Neural cell (in vitro differentiated cells): ENCODE measurements at regions not wholly inside any gene's neighbourhood (a gene's known extent, or its start where the extent isn't known, plus 50 kb on each side); places are given as distances from the start of the nearest gene placed in this dataset.

Source experiments
- H2AFZ ChIP-seq: fragments of 200-600, 300-800 bp; sonication (generic), shearing (Covaris generic); 2 replicates; pipeline ENCODE4 v1.6.0; 2014; ENCODE audit warnings: low read depth, mild to moderate bottlenecking, antibody characterized with exemption, low read length, moderate library complexity
- H3F3A ChIP-seq: fragments of 200-600 bp; shearing (Covaris generic); 2 replicates; pipeline ENCODE4 v1.6.1; 2016; ENCODE audit warnings: mild to moderate bottlenecking, moderate library complexity, mixed read lengths, antibody characterized with exemption, low read length; ENCODE audit not compliant: insufficient read depth, poor library complexity, severe bottlenecking
- H3K27ac ChIP-seq: fragments of 200-600, 300-800 bp; sonication (generic), shearing (Covaris generic); 2 replicates; pipeline ENCODE4 v1.5.1; 2014; ENCODE audit warnings: mild to moderate bottlenecking, low read length, moderate library complexity
- H3K27me3 ChIP-seq: fragments of 300-800, 200-600 bp; sonication (generic), shearing (Covaris generic); 2 replicates; pipeline ENCODE4 v1.6.0; 2014; ENCODE audit warnings: mild to moderate bottlenecking, low read depth, low read length, moderate library complexity; ENCODE audit not compliant: insufficient read depth
- H3K36me3 ChIP-seq: fragments of 300-800, 200-600 bp; sonication (generic), shearing (Covaris generic); 2 replicates; pipeline ENCODE4 v1.5.1; 2014; ENCODE audit warnings: mild to moderate bottlenecking, antibody characterized with exemption, low read length, moderate library complexity; ENCODE audit not compliant: insufficient read depth
- H3K4me2 ChIP-seq: fragments of 300-800, 200-600 bp; sonication (generic), shearing (Covaris generic); 2 replicates; pipeline ENCODE4 v1.6.0; 2014; ENCODE audit warnings: mild to moderate bottlenecking, low read length
- H3K4me3 ChIP-seq: fragments of 300-800, 200-600 bp; sonication (generic), shearing (Covaris generic); 2 replicates; pipeline ENCODE4 v1.5.1; 2014; ENCODE audit warnings: mild to moderate bottlenecking, low read length, moderate library complexity
- H3K79me2 ChIP-seq: fragments of 200-600 bp; shearing (Covaris generic); replicated peaks from 2 replicates; pipeline ENCODE4 v1.6.0; 2014; ENCODE audit warnings: mild to moderate bottlenecking, low read length, moderate library complexity; ENCODE audit not compliant: insufficient read depth
- H3K9ac ChIP-seq: fragments of 300-800, 200-600 bp; sonication (generic), shearing (Covaris generic); 2 replicates; pipeline ENCODE4 v1.6.1; 2016; ENCODE audit warnings: mild to moderate bottlenecking, low read length, mixed read lengths
- H3K9me2 ChIP-seq: fragments of 200-600 bp; shearing (Covaris generic); 2 replicates; pipeline ENCODE4 v1.6.1; 2016; ENCODE audit warnings: mild to moderate bottlenecking, low read length, mixed read lengths; ENCODE audit not compliant: insufficient read depth
- H3K9me3 ChIP-seq: fragments of 200-600, 300-800 bp; sonication (generic), shearing (Covaris generic); 2 replicates; pipeline ENCODE4 v1.6.1; 2016; ENCODE audit warnings: mild to moderate bottlenecking, mixed run types, low read length, moderate library complexity, mixed read lengths
- H4K20me1 ChIP-seq: fragments of 200-600 bp; shearing (Covaris generic); 2 replicates; pipeline ENCODE4 v1.6.1; 2016; ENCODE audit warnings: mild to moderate bottlenecking, mixed run types; ENCODE audit not compliant: insufficient read depth
- CTCF ChIP-seq: fragments of 450-650 bp; IDR thresholded peaks from 2 replicates; pipeline ENCODE4 v1.5.1; 2014; ENCODE audit warnings: antibody characterized with exemption, mild to moderate bottlenecking, moderate library complexity; ENCODE audit not compliant: poor library complexity, severe bottlenecking
- EP300 ChIP-seq: fragments of 450-650 bp; conservative IDR thresholded peaks from 2 replicates; pipeline ENCODE4 v1.6.1; 2014; ENCODE audit warnings: antibody characterized with exemption, mild to moderate bottlenecking, moderate library complexity; ENCODE audit not compliant: poor library complexity, severe bottlenecking
- EZH2 ChIP-seq: fragments of 200-600, 300-800 bp; shearing (Covaris generic), sonication (generic); IDR thresholded peaks from 2 replicates; pipeline ENCODE4 v1.6.1; 2014; ENCODE audit warnings: antibody characterized with exemption, low read length, borderline replicate concordance, mild to moderate bottlenecking; ENCODE audit not compliant: insufficient read depth, poor library complexity, severe bottlenecking
- MXI1 ChIP-seq: fragments of 450-650 bp; conservative IDR thresholded peaks from 2 replicates; pipeline ENCODE4 v1.6.1; 2014; ENCODE audit warnings: antibody characterized with exemption, mild to moderate bottlenecking; ENCODE audit not compliant: poor library complexity, severe bottlenecking
- POLR2AphosphoS5 ChIP-seq: IDR thresholded peaks from 2 replicates; pipeline ENCODE4 v1.6.1; 2012
- RAD21 ChIP-seq: fragments of 450-650 bp; conservative IDR thresholded peaks from 2 replicates; pipeline ENCODE4 v1.6.1; 2014; ENCODE audit warnings: antibody characterized with exemption, mild to moderate bottlenecking, moderate library complexity
- REST ChIP-seq: IDR thresholded peaks from 2 replicates; pipeline ENCODE4 v1.6.1; 2012; ENCODE audit warnings: borderline replicate concordance
- SMC3 ChIP-seq: fragments of 450-650 bp; conservative IDR thresholded peaks from 2 replicates; pipeline ENCODE4 v1.6.1; 2014; ENCODE audit warnings: antibody characterized with exemption, mild to moderate bottlenecking, moderate library complexity; ENCODE audit not compliant: poor library complexity
- TAF1 ChIP-seq: IDR thresholded peaks from 2 replicates; pipeline ENCODE4 v1.6.1; 2012; ENCODE audit warnings: low read depth

- Histone ChIP-seq H3K4me2 (no peak overlapping the region), H3K9me3 (no peaks in the 10 kb centered on the region), H3K79me2 (no peaks in the 10 kb centered on the region), H3K4me3 (no peak overlapping the region), H3K36me3 (no peaks in the 10 kb centered on the region), H3K9me2 (no peaks in the 10 kb centered on the region), H3K27ac (no peak overlapping the region), H3K9ac (no peak overlapping the region), H3K27me3 (no peaks in the 10 kb centered on the region), H4K20me1 (no peaks in the 10 kb centered on the region), H3F3A (no peaks in the 10 kb centered on the region), H2AFZ (no peak overlapping the region)
- TF ChIP-seq POLR2AphosphoS5 (no peak), EP300 (no peak), MXI1 (no peak), TAF1 (no peak), SMC3 (no peak), EZH2 (no peak), REST (no peak), CTCF (no peak), RAD21 (no peak)
These were observed 560.2 kb downstream of the UQCRFS1 start for GRCh38 chr19:28652765-28653164.

GRCh38 chr19:28646629-28647028 lies 566.3 kb downstream of the UQCRFS1 start:
- no peaks in the 10 kb centered on the region for H4K20me1 ChIP-seq
- H3K9me2 ChIP-seq = no peaks in the 10 kb centered on the region
- no peaks in the 10 kb centered on the region for H3F3A ChIP-seq
- no peaks in the 10 kb centered on the region for H3K9me3 ChIP-seq
- H3K27ac ChIP-seq = no peak overlapping the region
- H2AFZ ChIP-seq = no peak overlapping the region
- no peak overlapping the region for H3K4me2 ChIP-seq
- no peak for TF ChIP-seq CTCF
- TF ChIP-seq TAF1 = no peak
- no peak for TF ChIP-seq REST
- TF ChIP-seq POLR2AphosphoS5 = no peak
- TF ChIP-seq EP300 = no peak
- no peak for TF ChIP-seq RAD21
- TF ChIP-seq SMC3 = no peak
- no peak for TF ChIP-seq EZH2
- no peak for TF ChIP-seq MXI1
- no peaks in the 10 kb centered on the region for H3K27me3 ChIP-seq
- no peaks in the 10 kb centered on the region for H3K36me3 ChIP-seq
- H3K79me2 ChIP-seq = no peaks in the 10 kb centered on the region
- no peak overlapping the region for H3K9ac ChIP-seq
- H3K4me3 ChIP-seq = no peak overlapping the region
